Activated T-helper 2 cell treated with anti-CD3 and anti-CD28 coated beads, Interferon-gamma antibody, Interleukin-2, Interleukin-4, amounts not matched to agents 10 μg/mL and 5 μg/mL and 100 μg/mL, durations not matched to agents 14 hours and 24 hours and 36 hours (primary cell): ENCODE measurements at regions not wholly inside any gene's neighbourhood (a gene's known extent, or its start where the extent isn't known, plus 50 kb on each side); places are given as distances from the start of the nearest gene placed in this dataset.

ENCODE experiments used
- DNase-seq: peaks from one replicate; pipeline ENCODE4 v3.0.0; 2021; ENCODE audit warnings: low spot score
- H3K27ac Mint-ChIP-seq: one replicate; pipeline ENCODE4 v1.8.0; 2021; ENCODE audit warnings: mixed read lengths
- H3K27me3 Mint-ChIP-seq: one replicate; pipeline ENCODE4 v1.8.0; 2021; ENCODE audit warnings: low read depth, mixed read lengths
- H3K36me3 Mint-ChIP-seq: one replicate; pipeline ENCODE4 v1.8.0; 2021; ENCODE audit warnings: low read depth, mixed read lengths
- H3K4me1 Mint-ChIP-seq: one replicate; pipeline ENCODE4 v1.8.0; 2021; ENCODE audit warnings: low read depth, mixed read lengths
- H3K4me3 Mint-ChIP-seq: one replicate; pipeline ENCODE4 v1.8.0; 2021; ENCODE audit warnings: low read depth, mild to moderate bottlenecking, moderate library complexity, mixed read lengths
- H3K9me3 Mint-ChIP-seq: one replicate; pipeline ENCODE4 v1.8.0; 2021; ENCODE audit warnings: mixed read lengths
- intact Hi-C: fragments of 100-400 bp; cut with micrococcal nuclease; formaldehyde crosslinking; loops from one replicate; pipeline ENCODE4 v1.15.1; 2023

- DNase-seq: no peak
- intact Hi-C loops: no loop called here
Measured at GRCh38 chr12:105705235-105705634, 374.7 kb downstream of the C12orf75 start.

GRCh38 chr12:105705765-105706164 is 375.3 kb downstream of the C12orf75 start:
- Mint-ChIP-seq H3K4me3 (no peak overlapping the region), H3K27me3 (no peaks in the 10 kb centered on the region), H3K27ac (no peak overlapping the region), H3K9me3 (no peaks in the 10 kb centered on the region), H3K36me3 (no peaks in the 10 kb centered on the region), H3K4me1 (no peaks in the 10 kb centered on the region)
- no peak for DNase-seq
- intact Hi-C loops: loop anchor here (1.0 kb wide), 1 partner anchor 431 kb away; no protein-coding TSS in a partner anchor

More at GRCh38 chr12:105705235-105705634, 374.7 kb downstream of the C12orf75 start:
- no peaks in the 10 kb centered on the region for H3K9me3 Mint-ChIP-seq
- H3K36me3 Mint-ChIP-seq: no peaks in the 10 kb centered on the region
- H3K4me1 Mint-ChIP-seq: no peaks in the 10 kb centered on the region
- no peak overlapping the region for H3K27ac Mint-ChIP-seq
- H3K27me3 Mint-ChIP-seq: no peaks in the 10 kb centered on the region
- H3K4me3 Mint-ChIP-seq: no peak overlapping the region

- H3K27ac Mint-ChIP-seq: no peak overlapping the region
- no peaks in the 10 kb centered on the region for H3K9me3 Mint-ChIP-seq
- no peak overlapping the region for H3K4me3 Mint-ChIP-seq
- no peak for DNase-seq
- no peaks in the 10 kb centered on the region for H3K27me3 Mint-ChIP-seq
- intact Hi-C loops: loop anchor here (1.0 kb wide), 1 partner anchor 430 kb away; no protein-coding TSS in a partner anchor
- H3K36me3 Mint-ChIP-seq: no peaks in the 10 kb centered on the region
- no peaks in the 10 kb centered on the region for H3K4me1 Mint-ChIP-seq
Measured at GRCh38 chr12:105706321-105706972, 376.0 kb downstream of the C12orf75 start.

DNA sequence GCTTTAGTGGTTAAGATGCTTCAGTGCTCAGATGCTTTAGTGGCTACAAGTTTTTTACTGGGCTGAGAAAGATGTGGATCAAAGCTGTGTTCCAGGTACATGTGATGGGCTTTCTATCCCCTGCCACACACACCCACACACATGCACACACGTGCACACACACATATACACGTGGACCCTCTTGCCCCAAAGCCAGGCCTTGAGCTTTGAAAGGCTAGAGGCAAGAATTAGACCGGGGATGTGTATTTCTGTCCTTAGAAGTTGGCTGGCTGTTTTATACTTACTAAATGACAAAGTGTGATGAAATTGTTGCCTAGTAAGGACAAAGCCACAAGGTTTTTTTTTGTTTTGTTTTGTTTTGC is 376.5 kb downstream of the C12orf75 start:
- no peak overlapping the region for H3K27ac Mint-ChIP-seq
- no peaks in the 10 kb centered on the region for H3K27me3 Mint-ChIP-seq
- no peak for DNase-seq
- no peaks in the 10 kb centered on the region for H3K9me3 Mint-ChIP-seq
- no peaks in the 10 kb centered on the region for H3K36me3 Mint-ChIP-seq
- no peaks in the 10 kb centered on the region for H3K4me1 Mint-ChIP-seq
- intact Hi-C loops: loop anchor here (1.0 kb wide), 1 partner anchor 429 kb away; no protein-coding TSS in a partner anchor
- H3K4me3 Mint-ChIP-seq: no peak overlapping the region

- Mint-ChIP-seq H3K9me3 (no peaks in the 10 kb centered on the region), H3K36me3 (no peaks in the 10 kb centered on the region), H3K4me3 (no peak overlapping the region), H3K4me1 (no peaks in the 10 kb centered on the region), H3K27ac (no peak overlapping the region), H3K27me3 (peaks cover 5% of the 10 kb centered on the region)
- intact Hi-C loops: no loop called here
- no peak for DNase-seq
Measured at GRCh38 chr12:105713606-105714305, 383.3 kb downstream of the C12orf75 start.

GRCh38 chr12:105716621-105717020 is 386.1 kb downstream of the C12orf75 start:
- no peaks in the 10 kb centered on the region for H3K4me1 Mint-ChIP-seq
- no peak for DNase-seq
- H3K9me3 Mint-ChIP-seq: no peaks in the 10 kb centered on the region
- intact Hi-C loops: no loop called here
- no peak overlapping the region for H3K27ac Mint-ChIP-seq
- no peaks in the 10 kb centered on the region for H3K36me3 Mint-ChIP-seq
- H3K27me3 Mint-ChIP-seq: peaks cover 7% of the 10 kb centered on the region
- no peak overlapping the region for H3K4me3 Mint-ChIP-seq

DNA sequence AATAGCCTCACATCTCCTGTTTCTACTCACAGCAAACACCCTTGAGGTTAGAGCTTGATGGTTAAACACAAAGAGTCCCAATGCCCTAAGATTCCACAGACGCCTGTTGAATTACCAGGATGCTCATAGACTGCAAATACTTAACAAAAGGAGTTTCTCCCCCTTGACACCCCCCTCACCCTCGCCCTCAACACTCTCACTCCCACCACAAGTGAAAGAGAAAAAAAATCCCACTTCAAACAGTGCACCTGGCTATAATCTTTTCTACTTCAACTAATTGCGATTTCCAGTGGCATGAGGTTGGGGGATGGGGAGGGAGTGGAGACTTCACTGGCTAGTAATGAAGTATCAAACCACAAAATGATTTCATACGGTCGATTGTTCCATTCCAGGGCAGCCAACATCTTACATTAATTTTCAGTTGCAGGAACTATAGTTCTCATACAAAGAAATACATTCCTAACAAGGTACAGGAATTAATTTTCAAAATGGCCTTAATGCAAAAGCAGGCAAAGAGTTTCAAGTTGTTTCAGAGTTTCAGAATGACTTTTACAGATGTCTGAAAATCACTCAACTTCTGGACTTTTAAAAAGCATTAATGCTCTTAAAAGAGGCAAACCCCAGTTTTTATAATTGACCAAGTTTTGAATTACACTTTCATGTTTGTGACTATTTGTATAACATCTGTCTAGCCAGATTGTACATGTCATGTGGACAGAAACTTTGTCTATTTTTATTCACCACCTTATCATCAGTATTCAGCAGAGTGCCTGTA is 390.7 kb downstream of the C12orf75 start:
- Mint-ChIP-seq H3K4me1 (no peaks in the 10 kb centered on the region), H3K36me3 (no peaks in the 10 kb centered on the region), H3K27ac (no peak overlapping the region), H3K27me3 (peaks cover 6% of the 10 kb centered on the region), H3K9me3 (no peaks in the 10 kb centered on the region), H3K4me3 (no peak overlapping the region)
- intact Hi-C loops: no loop called here
- no peak for DNase-seq

DNA sequence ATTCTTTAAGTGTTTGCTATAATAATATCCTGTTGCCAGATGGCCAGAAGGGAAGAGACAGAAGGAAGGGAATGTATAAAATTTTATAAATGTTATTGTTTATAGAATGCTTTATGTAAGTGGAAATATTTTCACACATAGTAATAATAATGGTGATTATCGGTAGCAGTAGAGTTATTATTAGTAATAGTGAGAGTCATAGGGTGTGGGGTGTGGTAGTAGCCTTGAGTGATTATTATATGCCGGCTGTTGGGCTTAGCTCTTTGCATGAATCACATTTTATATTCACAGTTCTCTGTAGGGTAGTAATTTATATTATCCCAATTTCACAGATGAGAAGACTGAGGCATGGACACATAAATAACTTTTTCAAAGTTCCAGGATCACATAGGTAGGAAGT is 391.4 kb downstream of the C12orf75 start:
- Mint-ChIP-seq H3K27me3 (peaks cover 4% of the 10 kb centered on the region), H3K4me3 (no peak overlapping the region), H3K4me1 (no peaks in the 10 kb centered on the region), H3K27ac (no peak overlapping the region), H3K36me3 (no peaks in the 10 kb centered on the region), H3K9me3 (no peaks in the 10 kb centered on the region)
- intact Hi-C loops: no loop called here
- DNase-seq: no peak

GRCh38 chr12:105723066-105723465 is 392.6 kb downstream of the C12orf75 start:
- no peak for DNase-seq
- Mint-ChIP-seq H3K36me3 (no peaks in the 10 kb centered on the region), H3K9me3 (no peaks in the 10 kb centered on the region), H3K4me3 (no peak overlapping the region), H3K4me1 (no peaks in the 10 kb centered on the region), H3K27ac (no peak overlapping the region), H3K27me3 (peaks cover 3% of the 10 kb centered on the region)
- intact Hi-C loops: no loop called here

- Mint-ChIP-seq H3K27me3 (peaks cover 5% of the 10 kb centered on the region), H3K4me1 (no peaks in the 10 kb centered on the region), H3K9me3 (no peaks in the 10 kb centered on the region), H3K27ac (no peak overlapping the region), H3K4me3 (no peak overlapping the region), H3K36me3 (no peaks in the 10 kb centered on the region)
- intact Hi-C loops: no loop called here
- DNase-seq: no peak
Measured at GRCh38 chr12:105723494-105723893, 393.0 kb downstream of the C12orf75 start.

DNA sequence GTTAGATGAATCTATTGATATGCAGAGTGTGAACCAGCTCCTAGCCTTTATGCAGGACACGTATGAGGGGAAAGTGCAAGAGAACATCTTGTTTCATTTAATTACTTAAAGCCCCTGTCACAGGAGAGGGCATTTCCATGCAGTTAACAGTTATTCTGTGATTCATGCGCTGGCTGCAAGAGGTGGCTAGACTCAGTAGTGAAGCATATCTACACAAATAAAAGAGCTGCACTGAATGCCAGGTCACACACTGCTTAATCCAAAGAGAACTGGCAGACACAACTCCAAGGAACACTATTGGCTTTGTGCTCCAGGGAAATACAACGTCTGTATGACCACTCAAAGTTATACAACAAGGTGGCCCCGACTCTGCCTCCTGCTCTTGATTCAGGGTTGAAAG is 394.1 kb downstream of the C12orf75 start:
- H3K9me3 Mint-ChIP-seq: no peaks in the 10 kb centered on the region
- intact Hi-C loops: no loop called here
- peaks cover 7% of the 10 kb centered on the region for H3K27me3 Mint-ChIP-seq
- H3K4me3 Mint-ChIP-seq: no peak overlapping the region
- no peak for DNase-seq
- no peaks in the 10 kb centered on the region for H3K36me3 Mint-ChIP-seq
- H3K4me1 Mint-ChIP-seq: no peaks in the 10 kb centered on the region
- H3K27ac Mint-ChIP-seq: no peak overlapping the region

DNA sequence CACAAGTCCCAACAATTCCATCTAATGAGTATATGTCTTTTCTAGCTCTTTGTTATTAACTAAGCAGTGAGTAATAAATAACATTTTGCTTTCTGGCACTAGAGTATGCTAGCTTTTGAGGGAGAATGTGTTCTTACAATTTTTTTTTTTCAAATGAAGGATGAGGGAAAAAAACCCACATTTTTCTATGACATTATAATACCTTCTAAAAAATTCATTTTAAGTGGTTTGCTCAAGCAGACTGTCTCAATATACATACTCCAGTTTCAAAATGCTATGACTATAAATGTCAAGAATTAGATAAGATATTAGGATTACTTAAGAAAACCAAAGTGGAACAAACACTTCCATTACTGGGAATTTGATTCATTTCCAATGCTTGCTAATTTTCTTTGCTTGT is 394.6 kb downstream of the C12orf75 start:
- DNase-seq: no peak
- no peak overlapping the region for H3K4me3 Mint-ChIP-seq
- peaks cover 7% of the 10 kb centered on the region for H3K27me3 Mint-ChIP-seq
- no peaks in the 10 kb centered on the region for H3K9me3 Mint-ChIP-seq
- no peak overlapping the region for H3K27ac Mint-ChIP-seq
- no peaks in the 10 kb centered on the region for H3K36me3 Mint-ChIP-seq
- intact Hi-C loops: no loop called here
- no peaks in the 10 kb centered on the region for H3K4me1 Mint-ChIP-seq
